ENCODE measurements at regions not wholly inside any gene's neighbourhood (a gene's known extent, or its start where the extent isn't known, plus 50 kb on each side); places are given as distances from the start of the nearest gene placed in this dataset.

- no peak overlapping the region for H2BK5ac ChIP-seq (ENCODE audit: insufficient read length, low read length)
- H2BK12ac ChIP-seq (ENCODE audit: insufficient read length, low read depth, low read length): no peak overlapping the region
- no peak overlapping the region for H4K91ac ChIP-seq (ENCODE audit: insufficient read length, low read depth, low read length)
- H3K9me3 Mint-ChIP-seq: peaks cover 3% of the 10 kb centered on the region in 2 experiments; a peak in 3 of 5 replicates
- no peaks in the 10 kb centered on the region for H3K23me2 ChIP-seq (ENCODE audit: insufficient read length, low read depth, low read length, poor library complexity, severe bottlenecking)
- no peak overlapping the region for H2BK120ac ChIP-seq (ENCODE audit: low read depth, low read length, poor library complexity, severe bottlenecking)
- TF ChIP-seq CTCF (conservative IDR thresholded peaks at IDR 0.05): no peak
- DNase-seq: no peak
- H3K27ac ChIP-seq (ENCODE audit: insufficient read length, low read depth, low read length): no peak overlapping the region
- H3K27ac Mint-ChIP-seq: no peak overlapping the region; a peak in 1 of 7 replicates
- H4K8ac ChIP-seq (replicated peaks; ENCODE audit: insufficient read length, low read depth, low read length): no peak overlapping the region
- H3K79me2 ChIP-seq (ENCODE audit: insufficient read depth, low read length): no peaks in the 10 kb centered on the region
- H3K27me3 ChIP-seq (ENCODE audit: insufficient read depth, low read length): no peaks in the 10 kb centered on the region
- H3K4me1 Mint-ChIP-seq: peaks cover 16 to 21% of the 10 kb centered on the region in 2 experiments
- H2AFZ ChIP-seq (ENCODE audit: low read length): no peak overlapping the region
- H3K79me1 ChIP-seq (ENCODE audit: insufficient read depth, low read depth, low read length, poor library complexity, severe bottlenecking): no peaks in the 10 kb centered on the region
- no peak overlapping the region for H3K56ac ChIP-seq (ENCODE audit: insufficient read length, low read depth, low read length)
- no peaks in the 10 kb centered on the region for H3K9me3 ChIP-seq (ENCODE audit: control insufficient read depth, low read depth, low read length)
- H2BK20ac ChIP-seq (ENCODE audit: low read depth, low read length, poor library complexity, severe bottlenecking): no peak overlapping the region
- no peak overlapping the region for H3K9ac ChIP-seq (ENCODE audit: extremely low read depth, insufficient read length, low read length)
- H3K27me3 Mint-ChIP-seq (ENCODE audit: low read depth): no peaks in the 10 kb centered on the region
- no peak overlapping the region for H3K4ac ChIP-seq (ENCODE audit: low read depth, low read length)
- H3K23ac ChIP-seq (ENCODE audit: insufficient read length, low read depth, low read length): no peak overlapping the region
- no peaks in the 10 kb centered on the region; the same call in 1 of the 2 replicates for H3K4me1 ChIP-seq (ENCODE audit: insufficient read depth, low read length)
- no peak overlapping the region for H3K14ac ChIP-seq (ENCODE audit: insufficient read depth, low read length)
- no peak overlapping the region for H3T11ph ChIP-seq (ENCODE audit: low read length)
- no peak overlapping the region for H4K5ac ChIP-seq (ENCODE audit: insufficient read length, low read depth, low read length)
- no peak overlapping the region for H3K18ac ChIP-seq (ENCODE audit: insufficient read length, low read depth, low read length)
- peaks cover 0 to 2% (median 0%) of the 10 kb centered on the region in 3 experiments; a peak in 1 of 7 replicates for H3K36me3 Mint-ChIP-seq (ENCODE audit: insufficient read depth in 1 of 3, low read depth in 3 of 3)
- H3K4me3 Mint-ChIP-seq: no peak overlapping the region
- no peaks in the 10 kb centered on the region for H4K20me1 ChIP-seq (ENCODE audit: control insufficient read depth, insufficient read depth, insufficient read length)
- H3K4me2 ChIP-seq (ENCODE audit: insufficient read depth, insufficient read length, low read length): no peak overlapping the region
- no peak overlapping the region for H2AK5ac ChIP-seq (ENCODE audit: insufficient read length, low read length)
- H2BK15ac ChIP-seq (ENCODE audit: low read depth, low read length): no peak overlapping the region
Measured at GRCh38 chr4:60502733-60503132, 697.4 kb upstream of the ADGRL3 start.

All from H9 (cell line).